WTC11 (cell line): ENCODE measurements at regions not wholly inside any gene's neighbourhood (a gene's known extent, or its start where the extent isn't known, plus 50 kb on each side); places are given as distances from the start of the nearest gene placed in this dataset.

Source experiments
- ATAC-seq: fragments of 200-7000 bp; cut with Tn5 transposase; 2 replicates; pipeline ENCODE4 v1.10.0; 2021; ENCODE audit warnings: mild to moderate bottlenecking, moderate library complexity
- CTCF ChIA-PET: fragments of 300-600 bp; sonication (Branson Sonifier 250); formaldehyde crosslinking; loops from one replicate; lab custom pipeline; 2021; ENCODE audit warnings: antibody characterized with exemption; lab: Charles Lee
- POLR2A ChIA-PET: fragments of 350-600 bp; sonication (Branson Sonifier 250); formaldehyde crosslinking; loops from one replicate; lab custom pipeline; 2021; ENCODE audit warnings: antibody characterized with exemption; lab: Charles Lee
- DNase-seq: peaks from one replicate; pipeline ENCODE4 v3.0.0; 2021; ENCODE audit warnings: low spot score
- H3K27ac Mint-ChIP-seq: 2 replicates; pipeline ENCODE4 v1.8.0; 2021; ENCODE audit warnings: mixed read lengths
- H3K27me3 Mint-ChIP-seq: 2 replicates; pipeline ENCODE4 v1.8.0; 2021; ENCODE audit warnings: low read depth, mild to moderate bottlenecking, moderate library complexity, mixed read lengths
- H3K36me3 Mint-ChIP-seq: 2 replicates; pipeline ENCODE4 v1.8.0; 2021; ENCODE audit warnings: mixed read lengths
- H3K4me1 Mint-ChIP-seq: 2 replicates; pipeline ENCODE4 v1.8.0; 2022; ENCODE audit warnings: mixed read lengths
- H3K4me3 Mint-ChIP-seq: 2 replicates; pipeline ENCODE4 v1.8.0; 2021; ENCODE audit warnings: mild to moderate bottlenecking, moderate library complexity, mixed read lengths
- H3K9me3 Mint-ChIP-seq: 2 replicates; pipeline ENCODE4 v1.8.0; 2021; ENCODE audit warnings: mixed read lengths
- CBFB ChIP-seq: sonication (generic); formaldehyde crosslinking; IDR thresholded peaks from 2 replicates; pipeline ENCODE4 v1.8.1; 2022; ENCODE audit warnings: mild to moderate bottlenecking, low read depth, missing genetic modification reagents
- ETV6 ChIP-seq: sonication (generic); formaldehyde crosslinking; IDR thresholded peaks from 2 replicates; pipeline ENCODE4 v1.8.1; 2022; ENCODE audit warnings: mild to moderate bottlenecking, missing genetic modification reagents
- FOXP1 ChIP-seq: sonication (generic); formaldehyde crosslinking; IDR thresholded peaks from 2 replicates; pipeline ENCODE4 v1.8.0; 2022; ENCODE audit warnings: missing genetic modification reagents, mild to moderate bottlenecking, moderate library complexity, borderline replicate concordance
- GABPB1 ChIP-seq: sonication (generic); formaldehyde crosslinking; IDR thresholded peaks from 2 replicates; pipeline ENCODE4 v1.8.1; 2023; ENCODE audit warnings: mild to moderate bottlenecking, missing genetic modification reagents
- NFYB ChIP-seq: sonication (generic); formaldehyde crosslinking; conservative IDR thresholded peaks from 2 replicates; pipeline ENCODE4 v1.8.0; 2022; ENCODE audit warnings: low read depth, missing genetic modification reagents
- RELA ChIP-seq: sonication (generic); formaldehyde crosslinking; IDR thresholded peaks from 2 replicates; pipeline ENCODE4 v1.8.1; 2022; ENCODE audit warnings: missing genetic modification reagents, mild to moderate bottlenecking, borderline replicate concordance
- SOX15 ChIP-seq: fragments of 250-450 bp; sonication (Bioruptor Pico); IDR thresholded peaks from 2 replicates; pipeline ENCODE4 v1.9.0; 2021; ENCODE audit warnings: mild to moderate bottlenecking
- TCF7 ChIP-seq: sonication (generic); formaldehyde crosslinking; IDR thresholded peaks from 2 replicates; pipeline ENCODE4 v1.8.0; 2022; ENCODE audit warnings: mild to moderate bottlenecking, low read depth, missing genetic modification reagents, moderate library complexity
- TP53 ChIP-seq: sonication (generic); formaldehyde crosslinking; IDR thresholded peaks from 2 replicates; pipeline ENCODE4 v1.8.1; 2023; ENCODE audit warnings: mild to moderate bottlenecking, missing genetic modification reagents
- ZNF138 ChIP-seq: sonication (generic); formaldehyde crosslinking; conservative IDR thresholded peaks from 2 replicates; pipeline ENCODE4 v1.8.1; 2022; ENCODE audit warnings: mild to moderate bottlenecking, moderate library complexity, missing genetic modification reagents
- ZNF263 ChIP-seq: sonication (generic); formaldehyde crosslinking; IDR thresholded peaks from 2 replicates; pipeline ENCODE4 v1.8.1; 2022; ENCODE audit warnings: low read depth, mild to moderate bottlenecking, moderate library complexity, missing genetic modification reagents
- ZNF317 ChIP-seq: sonication (generic); formaldehyde crosslinking; IDR thresholded peaks from 2 replicates; pipeline ENCODE4 v1.8.1; 2023; ENCODE audit warnings: low read depth, mild to moderate bottlenecking, moderate library complexity, missing genetic modification reagents, borderline replicate concordance
- ZNF423 ChIP-seq: fragments of 250-450 bp; sonication (Bioruptor Pico); IDR thresholded peaks from 2 replicates; pipeline ENCODE4 v2.1.2; 2022; ENCODE audit warnings: mild to moderate bottlenecking, moderate library complexity
- TF ChIP-seq, protein P1 (sequence below): sonication (generic); formaldehyde crosslinking; IDR thresholded peaks from 2 replicates; pipeline ENCODE4 v1.8.0; 2022; ENCODE audit warnings: mild to moderate bottlenecking, missing genetic modification reagents
- TF ChIP-seq, protein P2 (sequence below): fragments of 250-450 bp; sonication (Bioruptor Pico); IDR thresholded peaks from 2 replicates; pipeline ENCODE4 v1.9.0; 2021; ENCODE audit warnings: mild to moderate bottlenecking
- TF ChIP-seq, protein P3 (sequence below): fragments of 250-450 bp; sonication (Bioruptor Pico); IDR thresholded peaks from 2 replicates; pipeline ENCODE4 v2.1.2; 2022; ENCODE audit warnings: mild to moderate bottlenecking, moderate library complexity
- TF ChIP-seq, protein P4 (sequence below): fragments of 250-450 bp; sonication (Bioruptor Pico); IDR thresholded peaks from 2 replicates; pipeline ENCODE4 v1.9.0; 2021; ENCODE audit warnings: mild to moderate bottlenecking, borderline replicate concordance
- TF ChIP-seq, protein P5 (sequence below): sonication (generic); formaldehyde crosslinking; IDR thresholded peaks from 2 replicates; pipeline ENCODE4 v1.8.0; 2022; ENCODE audit warnings: mild to moderate bottlenecking, missing genetic modification reagents
- TF ChIP-seq, protein P6 (sequence below): fragments of 200-600 bp; IDR thresholded peaks from 2 replicates; pipeline ENCODE4 v1.8.0; 2022; ENCODE audit warnings: antibody characterized with exemption

DNA sequence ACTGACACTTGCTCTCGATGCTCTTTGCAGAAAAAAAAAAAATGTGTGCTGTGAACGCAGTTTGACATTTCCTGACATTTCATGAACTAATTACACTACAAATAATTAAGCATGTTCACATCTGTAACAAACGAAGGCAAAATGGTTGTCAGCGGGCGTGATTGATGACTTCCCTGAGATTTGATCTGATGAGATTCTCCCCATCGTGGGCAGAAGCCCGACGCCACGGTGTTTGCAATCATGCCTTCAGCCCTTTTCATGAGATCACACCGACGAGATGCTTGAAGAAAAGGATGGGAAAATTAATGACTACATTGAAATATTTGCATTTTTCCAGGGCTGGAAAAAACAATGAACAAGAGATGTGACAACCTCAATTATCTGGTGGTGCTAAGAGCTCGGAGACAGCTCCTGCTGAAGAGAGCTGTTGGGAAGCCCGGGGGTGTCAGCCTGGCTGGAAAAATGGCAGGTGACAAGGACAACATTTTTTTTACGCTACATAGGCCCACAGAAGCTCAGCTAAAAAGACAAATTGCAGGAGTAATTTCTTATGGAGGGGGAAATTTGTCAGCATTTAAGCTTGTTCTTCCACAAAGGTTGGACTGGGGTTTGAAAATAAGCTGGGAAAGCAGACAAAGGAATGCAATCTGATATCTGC is 259.4 kb upstream of the IRX3 start (continued):
- TF ChIP-seq RELA (CRISPR knock-in tag) (no peak), TP53 (CRISPR knock-in tag) (no peak), CBFB (CRISPR knock-in tag) (no peak), ZNF263 (CRISPR knock-in tag) (no peak), ZNF138 (CRISPR knock-in tag) (no peak)
- TF ChIP-seq, protein P1, sequence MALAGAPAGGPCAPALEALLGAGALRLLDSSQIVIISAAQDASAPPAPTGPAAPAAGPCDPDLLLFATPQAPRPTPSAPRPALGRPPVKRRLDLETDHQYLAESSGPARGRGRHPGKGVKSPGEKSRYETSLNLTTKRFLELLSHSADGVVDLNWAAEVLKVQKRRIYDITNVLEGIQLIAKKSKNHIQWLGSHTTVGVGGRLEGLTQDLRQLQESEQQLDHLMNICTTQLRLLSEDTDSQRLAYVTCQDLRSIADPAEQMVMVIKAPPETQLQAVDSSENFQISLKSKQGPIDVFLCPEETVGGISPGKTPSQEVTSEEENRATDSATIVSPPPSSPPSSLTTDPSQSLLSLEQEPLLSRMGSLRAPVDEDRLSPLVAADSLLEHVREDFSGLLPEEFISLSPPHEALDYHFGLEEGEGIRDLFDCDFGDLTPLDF, result no peak
- TF ChIP-seq, protein P2, sequence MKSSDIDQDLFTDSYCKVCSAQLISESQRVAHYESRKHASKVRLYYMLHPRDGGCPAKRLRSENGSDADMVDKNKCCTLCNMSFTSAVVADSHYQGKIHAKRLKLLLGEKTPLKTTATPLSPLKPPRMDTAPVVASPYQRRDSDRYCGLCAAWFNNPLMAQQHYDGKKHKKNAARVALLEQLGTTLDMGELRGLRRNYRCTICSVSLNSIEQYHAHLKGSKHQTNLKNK (CRISPR knock-in tag), result no peak

DNA sequence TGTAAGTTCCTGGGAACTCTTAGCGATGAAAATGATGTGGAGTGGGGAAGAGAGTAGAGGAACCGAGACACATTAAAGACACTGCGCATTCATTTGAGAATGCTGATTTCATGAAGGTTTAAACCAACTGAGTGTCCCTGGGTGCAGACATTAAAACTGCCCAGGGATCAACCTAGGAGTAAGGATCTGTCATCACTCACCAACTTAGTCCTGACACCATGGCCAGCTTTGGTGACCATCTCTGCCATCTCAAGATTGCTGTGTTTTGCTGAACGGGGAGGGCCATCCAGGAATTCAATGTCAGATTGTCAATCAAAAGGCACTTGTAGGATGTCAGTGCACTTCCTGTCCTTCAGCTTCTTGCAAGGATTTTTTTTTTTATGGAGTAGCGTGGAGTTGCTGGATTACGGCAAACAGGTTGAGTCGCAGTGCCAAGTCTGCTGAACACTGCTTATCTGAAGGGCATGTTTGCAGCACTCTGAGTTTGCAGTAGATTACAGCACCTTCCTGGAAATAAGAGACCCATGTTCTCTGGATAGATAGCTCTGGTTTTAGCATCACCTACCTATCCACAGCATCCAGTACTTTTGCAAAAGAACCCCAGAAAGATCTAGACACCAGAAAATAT is 258.1 kb upstream of the IRX3 start:
- no peak overlapping the region for H3K27ac Mint-ChIP-seq
- H3K4me3 Mint-ChIP-seq, result no peak overlapping the region
- H3K9me3 Mint-ChIP-seq, result no peaks in the 10 kb centered on the region
- H3K27me3 Mint-ChIP-seq, result no peaks in the 10 kb centered on the region
- TF ChIP-seq, protein P3, sequence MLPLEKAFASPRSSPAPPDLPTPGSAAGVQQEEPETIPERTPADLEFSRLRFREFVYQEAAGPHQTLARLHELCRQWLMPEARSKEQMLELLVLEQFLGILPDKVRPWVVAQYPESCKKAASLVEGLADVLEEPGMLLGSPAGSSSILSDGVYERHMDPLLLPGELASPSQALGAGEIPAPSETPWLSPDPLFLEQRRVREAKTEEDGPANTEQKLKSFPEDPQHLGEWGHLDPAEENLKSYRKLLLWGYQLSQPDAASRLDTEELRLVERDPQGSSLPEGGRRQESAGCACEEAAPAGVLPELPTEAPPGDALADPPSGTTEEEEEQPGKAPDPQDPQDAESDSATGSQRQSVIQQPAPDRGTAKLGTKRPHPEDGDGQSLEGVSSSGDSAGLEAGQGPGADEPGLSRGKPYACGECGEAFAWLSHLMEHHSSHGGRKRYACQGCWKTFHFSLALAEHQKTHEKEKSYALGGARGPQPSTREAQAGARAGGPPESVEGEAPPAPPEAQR (CRISPR knock-in tag), result no peak
- TF ChIP-seq NFYB (CRISPR knock-in tag) (no peak), RELA (CRISPR knock-in tag) (no peak), TCF7 (CRISPR knock-in tag) (no peak), ZNF138 (CRISPR knock-in tag) (no peak), ZNF423 (CRISPR knock-in tag) (no peak), SOX15 (no peak), GABPB1 (no peak), ETV6 (CRISPR knock-in tag) (no peak)
- ChIA-PET POLR2A (no interaction called here), CTCF (interaction anchor here (0.7 kb wide), 1 partner anchor 26 kb away, joined by 4 read pairs; no protein-coding TSS in a partner anchor)
- H3K4me1 Mint-ChIP-seq, result peaks cover 2% of the 10 kb centered on the region; the same call in 1 of the 2 replicates
- H3K36me3 Mint-ChIP-seq, result no peaks in the 10 kb centered on the region
- DNase-seq, result no peak
- no peak for ATAC-seq

DNA sequence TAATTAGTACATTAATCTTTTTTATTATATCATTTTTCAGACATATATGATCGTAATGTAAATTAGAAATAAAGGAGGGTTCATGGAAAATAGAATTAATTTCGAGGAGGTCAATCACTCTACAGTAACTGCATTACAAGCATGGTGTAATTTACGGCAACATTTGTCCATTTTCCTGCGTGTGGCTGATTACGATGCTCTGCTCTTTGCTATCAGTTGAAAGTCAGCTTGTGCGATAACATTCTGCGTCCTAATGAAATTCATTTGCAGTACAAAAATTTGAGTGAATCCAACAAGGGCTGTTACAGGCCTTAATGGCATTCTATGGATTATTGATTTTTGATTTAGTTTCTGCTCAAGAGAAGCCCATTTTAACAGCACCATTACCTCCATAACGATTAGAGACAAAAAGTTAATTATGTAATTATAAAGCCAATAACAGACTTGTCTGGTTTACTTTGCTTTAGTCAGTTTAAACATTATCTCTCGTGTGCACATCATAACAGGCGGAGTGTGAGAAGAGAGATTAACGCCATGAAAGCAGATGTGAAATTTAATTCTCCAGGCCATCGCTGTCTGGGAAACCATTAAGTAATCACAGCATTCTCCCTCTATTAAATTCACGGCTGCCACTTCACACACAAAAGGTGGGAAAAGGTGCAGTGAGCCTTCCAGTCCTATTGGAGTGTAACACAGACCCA is 256.4 kb upstream of the IRX3 start:
- Mint-ChIP-seq H3K9me3 (no peaks in the 10 kb centered on the region), H3K27ac (no peak overlapping the region), H3K36me3 (no peaks in the 10 kb centered on the region), H3K4me1 (peaks cover 10% of the 10 kb centered on the region), H3K27me3 (no peaks in the 10 kb centered on the region; the same call in 1 of the 2 replicates), H3K4me3 (no peak overlapping the region)
- no peak for ATAC-seq
- POLR2A ChIA-PET, result no interaction called here
- no peak for DNase-seq
- CTCF ChIA-PET, result no interaction called here
- TF ChIP-seq, protein P4, sequence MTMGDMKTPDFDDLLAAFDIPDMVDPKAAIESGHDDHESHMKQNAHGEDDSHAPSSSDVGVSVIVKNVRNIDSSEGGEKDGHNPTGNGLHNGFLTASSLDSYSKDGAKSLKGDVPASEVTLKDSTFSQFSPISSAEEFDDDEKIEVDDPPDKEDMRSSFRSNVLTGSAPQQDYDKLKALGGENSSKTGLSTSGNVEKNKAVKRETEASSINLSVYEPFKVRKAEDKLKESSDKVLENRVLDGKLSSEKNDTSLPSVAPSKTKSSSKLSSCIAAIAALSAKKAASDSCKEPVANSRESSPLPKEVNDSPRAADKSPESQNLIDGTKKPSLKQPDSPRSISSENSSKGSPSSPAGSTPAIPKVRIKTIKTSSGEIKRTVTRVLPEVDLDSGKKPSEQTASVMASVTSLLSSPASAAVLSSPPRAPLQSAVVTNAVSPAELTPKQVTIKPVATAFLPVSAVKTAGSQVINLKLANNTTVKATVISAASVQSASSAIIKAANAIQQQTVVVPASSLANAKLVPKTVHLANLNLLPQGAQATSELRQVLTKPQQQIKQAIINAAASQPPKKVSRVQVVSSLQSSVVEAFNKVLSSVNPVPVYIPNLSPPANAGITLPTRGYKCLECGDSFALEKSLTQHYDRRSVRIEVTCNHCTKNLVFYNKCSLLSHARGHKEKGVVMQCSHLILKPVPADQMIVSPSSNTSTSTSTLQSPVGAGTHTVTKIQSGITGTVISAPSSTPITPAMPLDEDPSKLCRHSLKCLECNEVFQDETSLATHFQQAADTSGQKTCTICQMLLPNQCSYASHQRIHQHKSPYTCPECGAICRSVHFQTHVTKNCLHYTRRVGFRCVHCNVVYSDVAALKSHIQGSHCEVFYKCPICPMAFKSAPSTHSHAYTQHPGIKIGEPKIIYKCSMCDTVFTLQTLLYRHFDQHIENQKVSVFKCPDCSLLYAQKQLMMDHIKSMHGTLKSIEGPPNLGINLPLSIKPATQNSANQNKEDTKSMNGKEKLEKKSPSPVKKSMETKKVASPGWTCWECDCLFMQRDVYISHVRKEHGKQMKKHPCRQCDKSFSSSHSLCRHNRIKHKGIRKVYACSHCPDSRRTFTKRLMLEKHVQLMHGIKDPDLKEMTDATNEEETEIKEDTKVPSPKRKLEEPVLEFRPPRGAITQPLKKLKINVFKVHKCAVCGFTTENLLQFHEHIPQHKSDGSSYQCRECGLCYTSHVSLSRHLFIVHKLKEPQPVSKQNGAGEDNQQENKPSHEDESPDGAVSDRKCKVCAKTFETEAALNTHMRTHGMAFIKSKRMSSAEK, result no peak
- TF ChIP-seq ZNF423 (CRISPR knock-in tag) (no peak), FOXP1 (CRISPR knock-in tag) (no peak), ZNF317 (CRISPR knock-in tag) (no peak)
- TF ChIP-seq, protein P5, sequence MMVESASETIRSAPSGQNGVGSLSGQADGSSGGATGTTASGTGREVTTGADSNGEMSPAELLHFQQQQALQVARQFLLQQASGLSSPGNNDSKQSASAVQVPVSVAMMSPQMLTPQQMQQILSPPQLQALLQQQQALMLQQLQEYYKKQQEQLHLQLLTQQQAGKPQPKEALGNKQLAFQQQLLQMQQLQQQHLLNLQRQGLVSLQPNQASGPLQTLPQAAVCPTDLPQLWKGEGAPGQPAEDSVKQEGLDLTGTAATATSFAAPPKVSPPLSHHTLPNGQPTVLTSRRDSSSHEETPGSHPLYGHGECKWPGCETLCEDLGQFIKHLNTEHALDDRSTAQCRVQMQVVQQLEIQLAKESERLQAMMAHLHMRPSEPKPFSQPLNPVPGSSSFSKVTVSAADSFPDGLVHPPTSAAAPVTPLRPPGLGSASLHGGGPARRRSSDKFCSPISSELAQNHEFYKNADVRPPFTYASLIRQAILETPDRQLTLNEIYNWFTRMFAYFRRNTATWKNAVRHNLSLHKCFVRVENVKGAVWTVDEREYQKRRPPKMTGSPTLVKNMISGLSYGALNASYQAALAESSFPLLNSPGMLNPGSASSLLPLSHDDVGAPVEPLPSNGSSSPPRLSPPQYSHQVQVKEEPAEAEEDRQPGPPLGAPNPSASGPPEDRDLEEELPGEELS (CRISPR knock-in tag), result no peak
- TF ChIP-seq, protein P6, sequence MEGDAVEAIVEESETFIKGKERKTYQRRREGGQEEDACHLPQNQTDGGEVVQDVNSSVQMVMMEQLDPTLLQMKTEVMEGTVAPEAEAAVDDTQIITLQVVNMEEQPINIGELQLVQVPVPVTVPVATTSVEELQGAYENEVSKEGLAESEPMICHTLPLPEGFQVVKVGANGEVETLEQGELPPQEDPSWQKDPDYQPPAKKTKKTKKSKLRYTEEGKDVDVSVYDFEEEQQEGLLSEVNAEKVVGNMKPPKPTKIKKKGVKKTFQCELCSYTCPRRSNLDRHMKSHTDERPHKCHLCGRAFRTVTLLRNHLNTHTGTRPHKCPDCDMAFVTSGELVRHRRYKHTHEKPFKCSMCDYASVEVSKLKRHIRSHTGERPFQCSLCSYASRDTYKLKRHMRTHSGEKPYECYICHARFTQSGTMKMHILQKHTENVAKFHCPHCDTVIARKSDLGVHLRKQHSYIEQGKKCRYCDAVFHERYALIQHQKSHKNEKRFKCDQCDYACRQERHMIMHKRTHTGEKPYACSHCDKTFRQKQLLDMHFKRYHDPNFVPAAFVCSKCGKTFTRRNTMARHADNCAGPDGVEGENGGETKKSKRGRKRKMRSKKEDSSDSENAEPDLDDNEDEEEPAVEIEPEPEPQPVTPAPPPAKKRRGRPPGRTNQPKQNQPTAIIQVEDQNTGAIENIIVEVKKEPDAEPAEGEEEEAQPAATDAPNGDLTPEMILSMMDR, result no peak
